Panc1 (cell line): ENCODE measurements at regions not wholly inside any gene's neighbourhood (a gene's known extent, or its start where the extent isn't known, plus 50 kb on each side); places are given as distances from the start of the nearest gene placed in this dataset.

Source experiments
- POLR2AphosphoS5 ChIP-seq: IDR thresholded peaks from 2 replicates; pipeline ENCODE4 v1.6.1; 2012; ENCODE audit warnings: mild to moderate bottlenecking, low read depth, low read length, moderate library complexity
- SIN3A ChIP-seq: IDR thresholded peaks from 2 replicates; pipeline ENCODE4 v1.6.1; 2012; ENCODE audit warnings: low read depth, mild to moderate bottlenecking, low read length, moderate library complexity, borderline replicate concordance; ENCODE audit not compliant: insufficient read depth
- TF ChIP-seq, protein P1 (sequence below): fragments of 450-650 bp; IDR thresholded peaks from 2 replicates; pipeline ENCODE4 v1.5.1; 2017; ENCODE audit warnings: mild to moderate bottlenecking

DNA sequence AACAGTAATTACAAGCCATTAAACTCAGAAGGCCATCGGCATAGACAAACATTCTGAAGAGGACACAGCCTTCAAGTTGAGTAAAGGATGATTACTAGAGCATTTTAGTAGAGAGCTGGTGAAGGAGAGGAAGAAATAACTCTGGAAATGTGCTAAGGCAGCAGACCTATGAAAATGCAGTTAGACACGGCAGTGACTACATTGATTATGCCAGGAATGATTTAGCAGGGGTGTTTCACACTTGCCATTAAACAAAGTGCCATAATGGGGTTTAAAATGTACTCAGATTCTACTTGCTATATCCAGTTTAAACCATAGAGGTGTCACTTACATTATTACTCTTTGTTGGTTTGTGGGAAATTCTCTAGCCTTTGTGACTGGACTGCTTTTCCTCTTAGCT, 372.3 kb downstream of the CPS1 start:
- TF ChIP-seq, protein P1, sequence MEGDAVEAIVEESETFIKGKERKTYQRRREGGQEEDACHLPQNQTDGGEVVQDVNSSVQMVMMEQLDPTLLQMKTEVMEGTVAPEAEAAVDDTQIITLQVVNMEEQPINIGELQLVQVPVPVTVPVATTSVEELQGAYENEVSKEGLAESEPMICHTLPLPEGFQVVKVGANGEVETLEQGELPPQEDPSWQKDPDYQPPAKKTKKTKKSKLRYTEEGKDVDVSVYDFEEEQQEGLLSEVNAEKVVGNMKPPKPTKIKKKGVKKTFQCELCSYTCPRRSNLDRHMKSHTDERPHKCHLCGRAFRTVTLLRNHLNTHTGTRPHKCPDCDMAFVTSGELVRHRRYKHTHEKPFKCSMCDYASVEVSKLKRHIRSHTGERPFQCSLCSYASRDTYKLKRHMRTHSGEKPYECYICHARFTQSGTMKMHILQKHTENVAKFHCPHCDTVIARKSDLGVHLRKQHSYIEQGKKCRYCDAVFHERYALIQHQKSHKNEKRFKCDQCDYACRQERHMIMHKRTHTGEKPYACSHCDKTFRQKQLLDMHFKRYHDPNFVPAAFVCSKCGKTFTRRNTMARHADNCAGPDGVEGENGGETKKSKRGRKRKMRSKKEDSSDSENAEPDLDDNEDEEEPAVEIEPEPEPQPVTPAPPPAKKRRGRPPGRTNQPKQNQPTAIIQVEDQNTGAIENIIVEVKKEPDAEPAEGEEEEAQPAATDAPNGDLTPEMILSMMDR, result no peak
- TF ChIP-seq SIN3A, result no peak
- TF ChIP-seq POLR2AphosphoS5, result no peak
